Spleen (tissue), 7 donors: ENCODE measurements at regions not wholly inside any gene's neighbourhood (a gene's known extent, or its start where the extent isn't known, plus 50 kb on each side); places are given as distances from the start of the nearest gene placed in this dataset.

ENCODE experiments used
- CTCF ChIP-seq, 11 experiments: fragments of 200-600 bp in 7 of 11; fragments of 450-650 bp in 4 of 11; sonication (generic) in 4 of 11; IDR thresholded peaks in 8 of 11; conservative IDR thresholded peaks in 3 of 11; 1 replicate in 7 of 11; 2 replicates in 4 of 11; pipeline versions ENCODE4 v1.4.0 to v1.8.0; 2016 to 2021; ENCODE audit warnings: antibody characterized with exemption in 11 of 11, inconsistent platforms in 4 of 11, mild to moderate bottlenecking in 1 of 11
- POLR2A ChIP-seq, 3 donors: fragments of 450-650 bp; IDR thresholded peaks; one replicate each; pipeline ENCODE4 v1.5.1; 2017; ENCODE audit warnings: antibody characterized with exemption in 3 of 3, mild to moderate bottlenecking in 1 of 3
- POLR2AphosphoS5 ChIP-seq, 3 donors: sonication (generic); formaldehyde crosslinking; IDR thresholded peaks; one replicate each; pipeline ENCODE4 v1.5.1; 2017; ENCODE audit warnings: antibody characterized with exemption in 3 of 3
- donor health status: DM: no; HTN: no; CAD: no; lungs with moderate emphysema.
- donor health status: DM: no; HTN: no; CAD: no.
- donor health status: DM: no; HTN: no; CAD: no.

GRCh38 chr22:27470169-27470772 is 331.3 kb downstream of the MN1 start:
- no peak for TF ChIP-seq CTCF (IDR thresholded peaks at IDR 0.05 in 8 of 11, conservative IDR thresholded peaks at IDR 0.05 in 3 of 11)
- no peak for TF ChIP-seq POLR2AphosphoS5 (IDR thresholded peaks at IDR 0.05)
- TF ChIP-seq POLR2A (IDR thresholded peaks at IDR 0.05) = no peak
